KBM-7 (cell line): ENCODE measurements at regions not wholly inside any gene's neighbourhood (a gene's known extent, or its start where the extent isn't known, plus 50 kb on each side); places are given as distances from the start of the nearest gene placed in this dataset.

Experiments
- DNase-seq: peaks from one replicate; pipeline ENCODE4 v3.0.0-alpha.2; 2015
- in situ Hi-C: fragments of 300-500 bp; cut with MboI; formaldehyde crosslinking; loops from 2 replicates; pipeline ENCODE4 v1.14.3; 2020; ENCODE audit warnings: low sequenced_read_pairs, low pct_unique_long_range_greater_than_20kb, mixed read lengths

- in situ Hi-C loops: no loop called here
- no peak for DNase-seq
Measured at GRCh38 chr6:87879132-87879861, 168.3 kb upstream of the SPACA1 start.

DNA sequence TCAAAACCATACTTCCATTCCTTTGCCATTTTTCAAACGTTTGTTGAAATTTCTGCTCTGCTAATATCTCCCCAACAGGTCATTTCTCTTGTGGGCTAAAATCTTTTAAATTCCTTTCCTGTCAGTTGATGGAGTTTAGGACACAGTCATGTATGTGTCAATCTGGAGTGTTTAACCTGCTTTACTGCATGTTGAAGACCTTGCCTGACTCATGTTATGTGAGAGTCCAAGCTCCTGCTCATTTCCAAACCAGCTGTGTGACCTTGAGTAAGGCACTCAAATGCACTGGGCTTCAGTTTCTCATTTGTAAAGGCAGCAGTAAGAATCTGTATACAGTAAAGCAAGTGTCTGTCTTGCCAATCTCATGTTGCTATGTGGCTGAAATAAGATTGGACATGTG is 171.9 kb upstream of the SPACA1 start:
- in situ Hi-C loops: no loop called here
- no peak for DNase-seq

DNA sequence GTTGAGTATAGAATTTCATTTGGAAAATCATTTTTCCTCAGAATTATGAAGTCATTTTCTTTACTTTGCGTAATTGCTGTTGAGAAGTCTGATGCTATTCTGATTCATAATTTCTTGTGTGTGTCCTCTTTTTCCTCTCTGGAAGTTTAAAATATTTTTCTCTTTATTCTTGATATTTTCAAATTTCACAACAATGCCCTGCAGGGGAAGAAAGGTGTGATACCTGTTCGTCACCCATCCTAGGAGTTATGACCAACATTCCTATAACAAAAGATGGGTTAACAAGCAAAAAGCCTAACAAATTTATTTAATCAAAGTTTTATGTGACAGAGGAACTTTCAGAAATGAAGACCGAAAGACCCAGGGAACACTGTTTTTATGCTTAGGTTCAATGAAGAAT is 171.5 kb upstream of the AKIRIN2 start:
- in situ Hi-C loops: no loop called here
- DNase-seq: no peak

GRCh38 chr6:87870556-87870955 is 168.5 kb upstream of the AKIRIN2 start:
- in situ Hi-C loops: no loop called here
- DNase-seq: no peak

DNA sequence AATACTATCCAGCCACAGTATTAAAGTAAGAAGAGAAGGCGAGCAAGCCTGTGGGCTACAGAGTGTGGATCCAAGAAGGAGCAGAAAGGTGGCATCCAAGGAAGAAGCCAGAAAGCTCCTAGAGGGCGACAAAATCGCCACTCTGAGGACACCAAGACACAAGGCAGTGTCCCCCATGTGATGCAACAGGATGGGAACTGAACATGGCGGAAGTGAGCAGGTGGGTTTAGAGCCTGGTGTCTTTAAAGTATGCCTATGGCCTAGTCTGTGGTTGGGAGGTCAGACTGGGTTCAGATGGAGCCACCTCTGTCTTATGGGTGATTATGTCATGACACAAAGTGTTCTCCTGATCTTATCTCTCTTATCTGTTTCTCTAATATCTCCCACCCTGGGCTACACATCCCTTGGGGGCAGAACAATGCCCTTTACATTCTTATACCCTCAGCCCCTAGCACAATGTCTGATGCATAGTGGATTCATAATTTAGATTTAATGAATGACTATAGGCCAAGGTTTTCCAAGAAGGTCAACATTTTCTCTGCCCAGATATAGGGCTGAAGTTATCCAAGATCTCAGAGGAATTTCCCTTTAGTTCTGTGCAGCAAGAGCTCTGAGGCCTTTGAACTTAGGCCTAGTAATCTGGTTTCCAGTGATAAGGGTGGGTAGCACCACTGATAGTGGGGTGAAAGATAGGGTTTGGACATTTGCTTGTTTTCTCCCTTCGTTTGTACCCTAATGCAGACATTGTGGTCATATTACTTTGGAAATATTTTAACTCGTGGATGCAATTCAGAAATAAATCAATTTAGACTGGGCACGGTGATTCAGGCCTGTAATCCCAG is 167.3 kb upstream of the AKIRIN2 start:
- in situ Hi-C loops: no loop called here
- DNase-seq: no peak

DNA sequence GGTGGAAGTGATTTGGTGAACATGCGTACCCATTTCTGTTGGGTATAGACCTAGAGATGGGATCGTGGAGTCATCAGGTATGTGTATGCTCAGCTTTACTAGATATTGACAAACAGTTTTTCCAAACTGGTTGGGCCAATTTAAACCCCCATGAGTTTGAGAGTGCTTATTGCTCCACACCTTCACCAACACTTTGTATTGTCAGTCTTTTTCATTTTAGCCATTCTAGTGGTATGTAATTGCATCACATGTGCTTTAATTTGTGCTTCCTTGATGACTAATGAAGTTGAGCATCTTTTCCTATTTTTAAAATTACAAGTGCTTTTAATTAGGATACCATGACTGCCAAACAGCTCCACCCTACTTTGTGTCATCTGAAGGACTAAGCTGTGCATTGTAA is 158.9 kb upstream of the AKIRIN2 start:
- in situ Hi-C loops: no loop called here
- no peak for DNase-seq

- DNase-seq: no peak
- in situ Hi-C loops: no loop called here
Measured at GRCh38 chr6:87858440-87858839, 156.4 kb upstream of the AKIRIN2 start.

DNA sequence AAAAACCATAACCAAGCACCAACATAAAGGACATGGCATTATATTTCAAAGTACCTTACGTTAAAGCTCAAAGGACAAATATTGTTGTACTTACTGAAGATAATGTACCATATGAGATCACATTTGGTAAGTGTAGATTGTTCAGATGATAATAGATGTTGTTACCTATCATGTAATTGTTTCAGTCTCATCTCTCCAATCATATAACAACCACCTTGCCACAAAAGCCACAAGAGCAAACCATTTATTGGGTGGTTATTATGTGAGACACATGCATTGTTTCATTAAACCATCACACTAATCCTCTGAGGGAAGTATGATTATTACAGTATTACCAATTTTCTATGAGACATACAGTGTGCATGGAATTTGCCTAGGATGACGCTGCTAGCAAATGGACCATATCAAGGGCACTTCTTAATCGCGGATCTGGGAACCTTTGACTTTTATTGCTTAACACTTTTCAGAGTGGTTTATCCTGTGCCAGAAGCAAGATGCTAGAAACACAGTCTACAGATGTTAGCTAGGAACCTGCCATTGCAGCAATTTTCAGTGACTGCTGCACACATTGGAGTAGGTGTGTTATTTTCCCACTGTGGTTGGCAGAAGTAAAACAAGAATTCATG is 149.8 kb upstream of the AKIRIN2 start:
- in situ Hi-C loops: no loop called here
- DNase-seq: no peak

GRCh38 chr6:87848616-87849015 is 146.6 kb upstream of the AKIRIN2 start:
- no peak for DNase-seq
- in situ Hi-C loops: no loop called here

DNA sequence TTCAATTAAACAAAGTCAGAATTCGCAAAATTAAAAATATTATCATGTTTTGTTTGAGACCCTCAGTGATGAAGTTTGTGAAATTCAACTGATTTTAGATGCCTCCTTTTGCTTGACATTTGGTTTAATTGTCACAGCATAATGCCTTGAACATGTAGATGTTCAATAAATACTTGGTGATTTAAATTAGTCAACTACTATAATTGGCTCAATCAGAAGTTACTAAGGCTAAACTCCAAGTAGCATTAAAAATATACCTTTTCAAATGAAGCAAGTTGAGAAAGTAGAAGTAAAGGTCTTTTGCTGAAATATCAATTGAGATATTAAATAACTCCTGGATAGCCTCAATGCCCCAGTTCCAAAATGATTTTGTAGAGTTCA is 145.8 kb upstream of the AKIRIN2 start:
- in situ Hi-C loops: no loop called here
- no peak for DNase-seq

DNA sequence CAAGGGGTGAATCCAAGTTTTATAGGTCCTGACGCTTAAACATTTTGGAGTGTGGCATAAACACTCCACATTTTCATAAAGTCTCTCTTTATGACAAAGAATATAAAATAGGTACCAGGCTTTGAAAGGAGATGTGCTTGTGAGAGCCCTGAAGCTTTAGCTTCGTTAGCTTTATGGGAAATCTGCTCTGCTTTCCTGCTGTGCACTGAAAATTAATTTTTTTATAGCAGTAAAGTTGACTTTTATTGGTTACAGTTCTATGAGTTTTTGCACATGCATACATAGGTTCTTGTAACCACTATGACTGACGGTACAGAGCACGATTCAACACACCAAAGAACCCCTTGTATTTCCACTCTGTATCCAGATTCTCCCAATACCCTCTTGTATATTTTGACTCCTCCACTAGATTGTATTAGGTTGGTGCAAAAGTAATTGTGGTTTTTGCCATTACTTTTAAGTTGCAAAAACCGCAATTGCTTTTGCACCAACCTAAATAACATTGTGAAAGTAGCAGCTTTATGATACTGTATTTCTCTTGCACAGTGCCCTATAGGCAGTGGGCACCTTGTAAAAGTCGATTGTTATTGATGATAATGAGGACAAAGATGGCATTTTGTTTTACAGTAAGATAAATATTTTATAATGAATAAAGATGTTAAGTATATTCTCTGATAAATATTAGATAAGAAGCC is 145.2 kb upstream of the AKIRIN2 start:
- DNase-seq: no peak
- in situ Hi-C loops: no loop called here

DNA sequence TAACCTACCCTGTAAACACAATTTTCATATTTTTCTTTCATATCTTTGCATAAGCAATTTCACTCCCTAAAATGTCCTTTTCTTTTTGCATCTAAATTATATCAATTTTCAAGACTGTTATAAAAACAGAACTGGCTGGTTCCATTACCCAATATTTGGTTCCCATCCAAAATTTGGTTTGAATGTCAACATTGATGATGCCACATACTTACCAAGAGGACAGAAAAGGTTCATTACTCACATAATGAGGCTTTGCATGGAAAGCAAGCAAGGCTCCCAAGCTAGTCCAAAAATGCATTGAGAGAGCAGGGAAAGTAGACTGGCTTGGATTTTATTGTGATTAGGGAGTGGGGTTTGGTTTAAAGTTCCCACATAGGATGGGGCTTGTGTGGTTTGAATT is 144.4 kb upstream of the AKIRIN2 start:
- no peak for DNase-seq
- in situ Hi-C loops: no loop called here

- in situ Hi-C loops: no loop called here
- DNase-seq: no peak
Measured at GRCh38 chr6:87840324-87840723, 138.3 kb upstream of the AKIRIN2 start.

GRCh38 chr6:87837876-87838275 is 135.8 kb upstream of the AKIRIN2 start:
- no peak for DNase-seq
- in situ Hi-C loops: no loop called here

GRCh38 chr6:87837444-87837843 is 135.4 kb upstream of the AKIRIN2 start:
- DNase-seq: no peak
- in situ Hi-C loops: no loop called here

- in situ Hi-C loops: no loop called here
- peak; percentile 33 for DNase-seq
Measured at GRCh38 chr6:87832025-87832825, 130.2 kb upstream of the AKIRIN2 start.

GRCh38 chr6:87830907-87831306 is 128.9 kb upstream of the AKIRIN2 start:
- in situ Hi-C loops: no loop called here
- DNase-seq: no peak

DNA sequence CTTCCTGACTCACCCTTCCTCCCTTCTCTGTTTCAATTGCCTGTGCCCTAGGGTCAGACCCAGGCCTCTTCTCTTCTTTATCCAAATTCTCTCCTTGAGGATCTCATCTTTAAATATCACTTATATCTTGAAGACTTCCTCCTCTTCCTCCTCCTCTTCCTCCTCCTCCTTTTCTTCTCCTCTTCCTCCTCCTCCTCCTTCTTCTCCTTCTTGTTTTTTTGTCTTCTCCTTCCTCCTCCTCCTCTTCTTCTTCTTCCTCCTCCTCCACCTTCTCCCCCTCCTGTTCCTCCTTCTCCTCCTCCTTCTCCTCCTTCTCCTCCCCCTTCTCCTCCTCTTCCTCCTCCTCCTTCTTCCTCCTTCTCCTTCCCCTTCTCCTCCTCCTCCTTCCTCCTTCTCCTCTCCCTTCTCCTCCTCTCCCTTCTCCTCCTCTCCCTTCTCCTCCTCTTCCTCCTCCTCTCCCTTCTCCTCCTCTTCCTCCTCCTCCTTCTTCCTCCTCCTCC is 127.6 kb upstream of the AKIRIN2 start:
- in situ Hi-C loops: no loop called here
- no peak for DNase-seq

DNA sequence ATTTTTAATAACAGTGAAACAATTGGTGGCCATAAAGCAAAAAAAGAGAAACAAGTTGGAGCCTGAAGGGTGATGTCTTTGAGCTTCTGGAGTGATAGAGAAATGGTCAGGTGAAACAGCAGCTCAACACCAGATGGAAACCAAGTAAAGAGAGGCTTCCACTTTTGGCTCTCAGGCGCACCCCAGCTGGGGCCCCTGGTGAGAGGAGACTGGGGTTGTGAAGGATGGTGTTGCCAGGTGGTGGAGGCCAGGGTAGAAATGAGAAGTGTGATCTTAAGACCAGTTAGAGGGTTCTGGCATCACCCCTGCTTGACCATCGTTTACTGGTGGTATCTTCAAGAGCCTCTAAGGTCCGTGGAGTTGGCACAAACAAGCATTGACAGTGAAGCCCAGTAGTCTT is 126.0 kb upstream of the AKIRIN2 start:
- in situ Hi-C loops: no loop called here
- DNase-seq: no peak
